ENCODE measurements at regions not wholly inside any gene's neighbourhood (a gene's known extent, or its start where the extent isn't known, plus 50 kb on each side); places are given as distances from the start of the nearest gene placed in this dataset.

- Histone ChIP-seq H3K4me1 (ENCODE audit: control insufficient read depth in 2 of 2, insufficient read depth in 2 of 2, low read length in 2 of 2) (peaks cover 7 to 8% of the 10 kb centered on the region in 2 donors), H2AFZ (ENCODE audit: insufficient read depth, low read depth, low read length, poor library complexity, severe bottlenecking) (no peak overlapping the region), H3K4me2 (replicated peaks; ENCODE audit: low read depth, low read length, poor library complexity, severe bottlenecking) (no peak overlapping the region), H3K27me3 (replicated peaks in 1 of 4; ENCODE audit: control extremely low read depth in 1 of 4, control insufficient read depth in 3 of 4, insufficient read depth in 4 of 4, low read length in 3 of 4) (no peaks in the 10 kb centered on the region), H3K9me3 (ENCODE audit: control extremely low read depth in 1 of 3, control insufficient read depth in 2 of 3, insufficient read depth in 1 of 3, low read length in 2 of 3) (no peaks in the 10 kb centered on the region), H3K36me3 (replicated peaks in 1 of 2; ENCODE audit: control extremely low read depth in 1 of 2, control insufficient read depth in 1 of 2, extremely low read depth in 1 of 2, insufficient read depth in 2 of 2, low read length in 1 of 2) (no peaks in the 10 kb centered on the region), H3K27ac (ENCODE audit: low read length in 2 of 2) (no peak overlapping the region), H4K20me1 (ENCODE audit: control insufficient read depth, insufficient read depth, low read length, poor library complexity, severe bottlenecking) (no peaks in the 10 kb centered on the region), H3K79me2 (ENCODE audit: control insufficient read depth, insufficient read depth, low read length) (no peaks in the 10 kb centered on the region), H3K9ac (ENCODE audit: low read length) (no peak overlapping the region), H3K4me3 (ENCODE audit: control extremely low read depth in 1 of 5, extremely low read depth in 1 of 5, insufficient read depth in 1 of 5, low read depth in 2 of 5, low read length in 4 of 5) (no peak overlapping the region)
- CTCF ChIA-PET, result no interaction called here
- Mint-ChIP-seq H3K9me3 (ENCODE audit: insufficient read depth) (no peaks in the 10 kb centered on the region), H3K27me3 (no peaks in the 10 kb centered on the region), H3K4me3 (no peak overlapping the region), H3K4me1 (peaks cover 11% of the 10 kb centered on the region), H3K27ac (no peak overlapping the region)
- POLR2A ChIA-PET, result no interaction called here
- ATAC-seq (ENCODE audit: low read depth) (no peak), DNase-seq (no peak)
- no peak for TF ChIP-seq EZH2 (IDR thresholded peaks at IDR 0.05; ENCODE audit: borderline replicate concordance, insufficient read depth, low read depth, low read length, poor library complexity, severe bottlenecking)
- no peak for TF ChIP-seq CTCF (IDR thresholded peaks at IDR 0.05)
- WGBS (ENCODE audit: insufficient coverage), result 6% methylated on average over 3 of the region's 8 CpGs
- intact Hi-C loops (cut with micrococcal nuclease), result no loop called here
These were observed 210.8 kb upstream of the SEMA6D start for GRCh38 chr15:47506329-47507100.

GRCh38 chr15:47507221-47507985, 209.9 kb upstream of the SEMA6D start:
- Mint-ChIP-seq H3K27me3 (no peaks in the 10 kb centered on the region), H3K4me3 (no peak overlapping the region), H3K4me1 (peaks cover 11% of the 10 kb centered on the region), H3K9me3 (ENCODE audit: insufficient read depth) (no peaks in the 10 kb centered on the region), H3K27ac (no peak overlapping the region)
- H4K20me1 ChIP-seq (ENCODE audit: control insufficient read depth, insufficient read depth, low read length, poor library complexity, severe bottlenecking), result no peaks in the 10 kb centered on the region
- H3K36me3 ChIP-seq (replicated peaks in 1 of 2; ENCODE audit: control extremely low read depth in 1 of 2, control insufficient read depth in 1 of 2, extremely low read depth in 1 of 2, insufficient read depth in 2 of 2, low read length in 1 of 2), result no peaks in the 10 kb centered on the region
- no peak overlapping the region for H3K4me3 ChIP-seq (ENCODE audit: control extremely low read depth in 1 of 5, extremely low read depth in 1 of 5, insufficient read depth in 1 of 5, low read depth in 2 of 5, low read length in 4 of 5)
- TF ChIP-seq EZH2 (IDR thresholded peaks at IDR 0.05; ENCODE audit: borderline replicate concordance, insufficient read depth, low read depth, low read length, poor library complexity, severe bottlenecking) (no peak), CTCF (IDR thresholded peaks at IDR 0.05) (no peak)
- H3K79me2 ChIP-seq (ENCODE audit: control insufficient read depth, insufficient read depth, low read length), result no peaks in the 10 kb centered on the region
- H3K9me3 ChIP-seq (ENCODE audit: control extremely low read depth in 1 of 3, control insufficient read depth in 2 of 3, insufficient read depth in 1 of 3, low read length in 2 of 3), result no peaks in the 10 kb centered on the region
- WGBS (ENCODE audit: insufficient coverage), result 85% methylated on average over 3 of the region's 6 CpGs
- CTCF ChIA-PET, result no interaction called here
- peaks cover 7 to 8% of the 10 kb centered on the region in 2 donors for H3K4me1 ChIP-seq (ENCODE audit: control insufficient read depth in 2 of 2, insufficient read depth in 2 of 2, low read length in 2 of 2)
- H3K4me2 ChIP-seq (replicated peaks; ENCODE audit: low read depth, low read length, poor library complexity, severe bottlenecking), result no peak overlapping the region
- intact Hi-C loops (cut with micrococcal nuclease), result no loop called here
- H3K27ac ChIP-seq (ENCODE audit: low read length in 2 of 2), result no peak overlapping the region
- DNase-seq (no peak), ATAC-seq (ENCODE audit: low read depth) (no peak)
- no peaks in the 10 kb centered on the region for H3K27me3 ChIP-seq (replicated peaks in 1 of 4; ENCODE audit: control extremely low read depth in 1 of 4, control insufficient read depth in 3 of 4, insufficient read depth in 4 of 4, low read length in 3 of 4)
- POLR2A ChIA-PET, result no interaction called here
- no peak overlapping the region for H2AFZ ChIP-seq (ENCODE audit: insufficient read depth, low read depth, low read length, poor library complexity, severe bottlenecking)
- H3K9ac ChIP-seq (ENCODE audit: low read length), result no peak overlapping the region

All from B cell (primary cell).